Neutrophil (primary cell): ENCODE measurements at regions not wholly inside any gene's neighbourhood (a gene's known extent, or its start where the extent isn't known, plus 50 kb on each side); places are given as distances from the start of the nearest gene placed in this dataset.

Experiments
- H3K27ac ChIP-seq: fragments of 200-600 bp; sonication (generic); 2 replicates; pipeline ENCODE4 v1.5.1; 2016; ENCODE audit warnings: mild to moderate bottlenecking, moderate library complexity
- H3K27me3 ChIP-seq: fragments of 200-600 bp; sonication (generic); 2 replicates; pipeline ENCODE4 v1.6.0; 2016; ENCODE audit warnings: mild to moderate bottlenecking
- H3K36me3 ChIP-seq: fragments of 200-600 bp; sonication (generic); 2 replicates; pipeline ENCODE4 v1.5.1; 2017
- H3K4me1 ChIP-seq, 2 experiments: fragments of 200-600 bp in 1 of 2; sonication (generic) in 1 of 2; 1 replicate in 1 of 2; 2 replicates in 1 of 2; pipeline versions ENCODE4 v1.5.1 to v1.6.1; 2013 to 2016; ENCODE audit warnings: low read depth in 1 of 2, low read length in 1 of 2, mild to moderate bottlenecking in 1 of 2, moderate library complexity in 1 of 2; ENCODE audit not compliant: control insufficient read depth in 1 of 2, insufficient read depth in 1 of 2
- H3K4me3 ChIP-seq, 2 experiments: fragments of 200-600 bp in 1 of 2; sonication (generic) in 1 of 2; 1 replicate in 1 of 2; 2 replicates in 1 of 2; pipeline ENCODE4 v1.5.1; 2013 to 2016; ENCODE audit warnings: low read depth in 1 of 2, low read length in 1 of 2, mild to moderate bottlenecking in 1 of 2, moderate library complexity in 1 of 2
- H3K9me3 ChIP-seq: fragments of 200-600 bp; sonication (generic); 2 replicates; pipeline ENCODE4 v1.5.1; 2016
- TF ChIP-seq, protein P1 (sequence below): fragments of 200-600 bp; sonication (generic); IDR thresholded peaks from 2 replicates; pipeline ENCODE4 v1.5.1; 2016; ENCODE audit warnings: antibody characterized with exemption

DNA sequence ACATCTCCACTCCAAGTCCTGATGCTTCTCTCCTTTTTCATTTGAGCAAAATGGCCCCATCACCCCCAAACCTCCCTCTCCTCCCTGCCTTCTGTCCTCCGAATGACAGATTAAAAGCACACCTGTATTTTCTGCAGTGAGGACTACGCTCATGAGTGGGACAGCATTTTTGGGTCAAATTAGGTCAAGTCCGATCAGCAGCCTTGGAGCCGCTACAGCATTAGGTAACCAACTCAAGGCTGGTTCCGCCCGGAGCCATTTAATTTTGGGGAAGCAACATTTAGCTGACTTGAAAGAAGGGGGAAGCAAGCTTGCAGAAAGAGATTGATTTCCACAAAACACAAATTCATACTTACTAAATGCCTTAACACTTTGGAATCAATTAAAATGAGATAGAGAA lies 324.1 kb upstream of the CDH5 start:
- Histone ChIP-seq H3K27ac (no peak overlapping the region), H3K4me1 (no peaks in the 10 kb centered on the region), H3K36me3 (no peaks in the 10 kb centered on the region), H3K4me3 (no peak overlapping the region), H3K9me3 (no peaks in the 10 kb centered on the region), H3K27me3 (peaks cover 4% of the 10 kb centered on the region)
- TF ChIP-seq, protein P1, sequence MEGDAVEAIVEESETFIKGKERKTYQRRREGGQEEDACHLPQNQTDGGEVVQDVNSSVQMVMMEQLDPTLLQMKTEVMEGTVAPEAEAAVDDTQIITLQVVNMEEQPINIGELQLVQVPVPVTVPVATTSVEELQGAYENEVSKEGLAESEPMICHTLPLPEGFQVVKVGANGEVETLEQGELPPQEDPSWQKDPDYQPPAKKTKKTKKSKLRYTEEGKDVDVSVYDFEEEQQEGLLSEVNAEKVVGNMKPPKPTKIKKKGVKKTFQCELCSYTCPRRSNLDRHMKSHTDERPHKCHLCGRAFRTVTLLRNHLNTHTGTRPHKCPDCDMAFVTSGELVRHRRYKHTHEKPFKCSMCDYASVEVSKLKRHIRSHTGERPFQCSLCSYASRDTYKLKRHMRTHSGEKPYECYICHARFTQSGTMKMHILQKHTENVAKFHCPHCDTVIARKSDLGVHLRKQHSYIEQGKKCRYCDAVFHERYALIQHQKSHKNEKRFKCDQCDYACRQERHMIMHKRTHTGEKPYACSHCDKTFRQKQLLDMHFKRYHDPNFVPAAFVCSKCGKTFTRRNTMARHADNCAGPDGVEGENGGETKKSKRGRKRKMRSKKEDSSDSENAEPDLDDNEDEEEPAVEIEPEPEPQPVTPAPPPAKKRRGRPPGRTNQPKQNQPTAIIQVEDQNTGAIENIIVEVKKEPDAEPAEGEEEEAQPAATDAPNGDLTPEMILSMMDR: no peak

DNA sequence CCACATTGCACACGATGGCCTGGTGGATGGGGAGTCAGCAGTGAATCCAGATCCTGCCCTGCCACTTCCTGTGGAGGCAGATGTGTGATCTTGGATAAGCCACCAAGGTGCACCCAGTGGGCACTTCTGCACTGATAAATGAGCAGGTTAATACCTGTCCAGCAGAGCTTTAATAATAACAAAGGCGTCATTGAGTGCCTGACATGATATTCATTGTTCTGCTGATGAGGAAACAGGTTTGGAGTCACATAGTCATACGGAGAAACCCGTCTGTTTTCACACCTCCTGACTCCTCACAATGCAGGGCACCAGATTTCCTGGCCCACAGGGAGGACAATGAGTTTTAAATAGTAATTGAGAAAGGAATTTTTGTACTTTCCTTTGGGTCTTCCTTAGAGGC lies 324.6 kb upstream of the CDH5 start:
- H3K36me3 ChIP-seq: no peaks in the 10 kb centered on the region
- H3K4me3 ChIP-seq: no peak overlapping the region
- H3K9me3 ChIP-seq: no peaks in the 10 kb centered on the region
- TF ChIP-seq, protein P1: no peak
- H3K27me3 ChIP-seq: no peaks in the 10 kb centered on the region
- no peak overlapping the region for H3K27ac ChIP-seq
- no peaks in the 10 kb centered on the region for H3K4me1 ChIP-seq

DNA sequence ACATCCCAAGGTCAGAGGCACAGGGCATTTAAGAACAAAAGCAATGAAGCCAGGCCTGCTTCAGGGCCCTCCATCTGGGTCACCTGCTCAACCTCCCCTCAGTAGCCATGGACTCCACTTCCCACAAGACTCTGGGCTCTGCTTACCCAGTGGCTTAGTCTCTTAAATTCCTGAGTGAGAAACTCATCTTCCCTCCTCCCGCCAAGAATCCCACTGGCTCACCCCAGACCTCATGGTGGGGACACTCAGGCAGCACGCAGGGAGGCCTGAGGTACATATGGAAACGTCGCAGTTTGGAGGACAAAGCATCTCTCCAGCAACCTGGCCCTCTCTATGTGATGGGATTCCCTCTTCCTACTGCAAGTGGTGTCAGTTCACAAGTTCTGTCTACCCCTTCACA lies 326.7 kb upstream of the CDH5 start:
- Histone ChIP-seq H3K9me3 (no peaks in the 10 kb centered on the region), H3K4me3 (no peak overlapping the region), H3K27ac (no peak overlapping the region), H3K4me1 (no peaks in the 10 kb centered on the region), H3K27me3 (no peaks in the 10 kb centered on the region), H3K36me3 (no peaks in the 10 kb centered on the region)
- TF ChIP-seq, protein P1: no peak

DNA sequence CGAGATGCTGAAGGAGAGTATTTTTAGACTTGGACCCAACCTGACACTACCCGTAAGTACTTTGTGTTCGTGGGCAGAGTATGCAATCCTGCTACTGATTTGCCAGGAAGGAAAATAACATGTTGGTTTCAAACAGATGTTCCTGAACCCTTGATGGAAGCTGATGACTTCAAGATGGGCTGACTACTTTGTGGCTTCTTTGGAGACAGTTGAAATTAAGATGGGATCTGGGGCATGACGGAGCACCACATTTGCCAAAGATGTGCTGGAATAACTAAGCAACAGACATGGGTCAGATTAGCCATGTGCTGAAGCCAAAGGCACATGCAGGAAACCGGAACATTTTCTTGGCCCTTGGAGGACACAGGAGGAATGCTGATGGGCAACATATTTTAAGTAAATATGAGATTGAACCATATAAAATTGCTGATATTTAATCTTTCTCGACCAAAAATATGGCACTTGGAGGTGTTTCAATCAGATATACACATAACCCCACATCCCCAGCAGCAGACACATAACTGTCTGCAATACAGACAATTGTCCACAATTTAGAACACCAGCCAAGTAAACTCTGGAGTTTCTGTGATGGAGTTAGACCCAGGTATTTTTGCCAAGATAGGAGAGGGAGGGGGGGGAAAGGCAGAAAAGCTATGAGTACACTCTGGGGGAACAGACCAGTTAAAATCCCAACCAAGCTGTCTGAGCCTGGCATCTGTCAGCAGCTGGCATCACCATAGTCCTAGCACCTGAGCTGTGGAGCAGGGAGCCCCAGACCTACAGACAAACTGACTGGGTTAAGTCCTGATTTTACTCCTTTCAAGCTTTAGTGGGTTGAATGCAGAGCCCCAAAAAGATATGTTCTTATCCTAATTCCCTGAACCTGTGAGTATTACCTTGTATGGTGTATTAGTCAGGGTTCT lies 329.4 kb upstream of the CDH5 start:
- Histone ChIP-seq H3K9me3 (no peaks in the 10 kb centered on the region), H3K27me3 (no peaks in the 10 kb centered on the region), H3K4me1 (no peaks in the 10 kb centered on the region), H3K4me3 (no peak overlapping the region), H3K36me3 (no peaks in the 10 kb centered on the region), H3K27ac (no peak overlapping the region)
- TF ChIP-seq, protein P1: no peak

DNA sequence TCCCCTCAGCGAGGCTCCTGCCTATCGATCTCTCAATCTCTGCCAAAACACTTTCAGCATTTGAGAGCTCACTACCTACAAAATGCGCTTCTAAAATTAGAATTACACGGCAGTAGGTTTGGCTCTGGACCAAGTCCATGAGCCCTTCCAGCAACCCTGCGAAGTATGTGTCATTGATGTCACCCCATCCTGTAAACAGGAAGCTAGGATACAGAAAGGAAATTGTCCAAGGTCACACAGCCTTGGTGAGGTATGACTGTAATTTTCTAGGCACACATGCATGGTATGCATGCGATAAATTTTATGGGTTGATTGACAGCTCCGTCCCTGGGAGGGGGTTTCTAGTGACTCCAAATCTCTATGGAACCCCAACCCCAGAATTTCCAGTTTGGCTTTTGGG lies 330.3 kb upstream of the CDH5 start:
- H3K9me3 ChIP-seq: no peaks in the 10 kb centered on the region
- H3K4me1 ChIP-seq: no peaks in the 10 kb centered on the region
- TF ChIP-seq, protein P1: no peak
- H3K27me3 ChIP-seq: no peaks in the 10 kb centered on the region
- H3K4me3 ChIP-seq: no peak overlapping the region
- no peaks in the 10 kb centered on the region for H3K36me3 ChIP-seq
- H3K27ac ChIP-seq: no peak overlapping the region
